Breast epithelium (tissue), 3 donors: ENCODE measurements at regions not wholly inside any gene's neighbourhood (a gene's known extent, or its start where the extent isn't known, plus 50 kb on each side); places are given as distances from the start of the nearest gene placed in this dataset.

Source experiments
- POLR2A ChIP-seq: fragments of 450-650 bp; IDR thresholded peaks from one replicate; pipeline ENCODE4 v1.6.1; 2016; ENCODE audit warnings: antibody characterized with exemption, mild to moderate bottlenecking, moderate library complexity
- POLR2AphosphoS5 ChIP-seq, 3 donors: sonication (generic); formaldehyde crosslinking; IDR thresholded peaks; one replicate each; pipeline ENCODE4 v1.6.1; 2017; ENCODE audit warnings: antibody characterized with exemption in 3 of 3

- TF ChIP-seq POLR2A (no peak), POLR2AphosphoS5 (IDR thresholded peaks at IDR 0.05) (no peak)
Observed at GRCh38 chr20:39812116-39812515, 850.0 kb downstream of the DHX35 start.
